ENCODE measurements at regions not wholly inside any gene's neighbourhood (a gene's known extent, or its start where the extent isn't known, plus 50 kb on each side); places are given as distances from the start of the nearest gene placed in this dataset.

DNA sequence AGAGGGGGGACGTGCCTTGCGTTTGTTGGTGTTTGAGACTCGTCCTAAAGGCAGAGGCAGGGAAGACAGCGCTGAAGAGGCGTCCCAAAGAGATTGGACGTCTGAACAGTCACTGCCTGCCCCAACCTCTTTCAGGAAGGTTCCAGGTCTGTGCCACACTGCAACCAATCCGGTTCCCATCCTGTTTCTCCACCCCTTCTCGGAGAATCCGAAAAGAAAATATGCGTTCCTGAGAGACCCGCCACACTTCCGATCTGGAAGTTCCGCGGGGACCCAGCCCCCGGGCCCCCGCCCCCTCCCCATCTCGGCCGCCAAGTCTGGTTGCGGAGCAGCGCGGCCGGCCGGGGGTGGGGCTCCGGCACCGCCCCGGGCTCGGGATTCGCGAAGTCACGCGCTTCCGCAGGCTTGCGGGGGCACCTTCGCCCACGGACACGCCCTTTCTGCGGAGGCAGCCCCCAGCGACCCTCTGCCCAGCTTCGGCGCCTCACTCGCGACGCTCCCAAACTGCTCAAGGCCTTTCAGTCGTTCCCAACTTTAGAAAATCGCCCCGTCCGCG, 124.5 kb upstream of the DPYD start:
- Histone ChIP-seq H3K27me3 (ENCODE audit: control insufficient read depth, low read length) (peaks cover 11% of the 10 kb centered on the region), H3K4me3 (ENCODE audit: low read length) (no peak overlapping the region), H3K9me2 (replicated peaks; ENCODE audit: control insufficient read depth, low read length) (no peaks in the 10 kb centered on the region), H3K4me1 (ENCODE audit: control insufficient read depth, low read length) (no peaks in the 10 kb centered on the region), H3K4me2 (ENCODE audit: low read length) (no peak overlapping the region), H3K36me3 (ENCODE audit: control insufficient read depth, low read length) (no peaks in the 10 kb centered on the region), H4K20me1 (ENCODE audit: control insufficient read depth, insufficient read depth, low read depth, low read length) (no peaks in the 10 kb centered on the region), H3K9me3 (ENCODE audit: control insufficient read depth, insufficient read depth, low read length) (no peaks in the 10 kb centered on the region), H3K27ac (ENCODE audit: low read depth, low read length) (no peak overlapping the region), H3F3A (ENCODE audit: control insufficient read depth, insufficient read depth) (no peaks in the 10 kb centered on the region), H3K79me2 (ENCODE audit: control insufficient read depth, low read length) (no peaks in the 10 kb centered on the region)
- TF ChIP-seq CTCF (IDR thresholded peaks at IDR 0.05; ENCODE audit: low read depth, low read length, poor library complexity, severe bottlenecking) (no peak), EZH2phosphoT487 (IDR thresholded peaks at IDR 0.05; ENCODE audit: borderline replicate concordance, low read length) (no peak)

DNA sequence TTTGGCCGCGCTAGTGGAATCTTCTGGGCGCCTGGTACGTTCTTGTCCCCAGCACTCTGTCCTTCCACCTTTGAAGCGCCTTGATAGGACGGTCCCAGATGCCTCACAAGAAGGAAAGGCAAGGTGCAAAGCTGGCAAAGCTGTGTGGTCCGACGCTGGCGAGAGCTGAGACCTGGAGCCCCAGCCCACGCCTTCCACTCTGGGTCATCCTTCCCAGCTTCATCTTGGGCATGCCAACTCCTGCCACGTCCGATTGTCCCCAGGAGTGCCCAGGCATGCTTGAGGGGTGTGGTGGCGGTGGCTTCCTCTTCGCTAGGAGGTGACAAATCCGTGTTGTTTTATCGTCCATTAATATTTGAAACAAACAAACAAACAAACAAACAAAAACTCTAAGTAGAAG, 123.9 kb upstream of the DPYD start:
- Histone ChIP-seq H3K27ac (ENCODE audit: low read depth, low read length) (no peak overlapping the region), H3K27me3 (ENCODE audit: control insufficient read depth, low read length) (peaks cover 9% of the 10 kb centered on the region), H3K4me3 (ENCODE audit: low read length) (no peak overlapping the region)

DNA sequence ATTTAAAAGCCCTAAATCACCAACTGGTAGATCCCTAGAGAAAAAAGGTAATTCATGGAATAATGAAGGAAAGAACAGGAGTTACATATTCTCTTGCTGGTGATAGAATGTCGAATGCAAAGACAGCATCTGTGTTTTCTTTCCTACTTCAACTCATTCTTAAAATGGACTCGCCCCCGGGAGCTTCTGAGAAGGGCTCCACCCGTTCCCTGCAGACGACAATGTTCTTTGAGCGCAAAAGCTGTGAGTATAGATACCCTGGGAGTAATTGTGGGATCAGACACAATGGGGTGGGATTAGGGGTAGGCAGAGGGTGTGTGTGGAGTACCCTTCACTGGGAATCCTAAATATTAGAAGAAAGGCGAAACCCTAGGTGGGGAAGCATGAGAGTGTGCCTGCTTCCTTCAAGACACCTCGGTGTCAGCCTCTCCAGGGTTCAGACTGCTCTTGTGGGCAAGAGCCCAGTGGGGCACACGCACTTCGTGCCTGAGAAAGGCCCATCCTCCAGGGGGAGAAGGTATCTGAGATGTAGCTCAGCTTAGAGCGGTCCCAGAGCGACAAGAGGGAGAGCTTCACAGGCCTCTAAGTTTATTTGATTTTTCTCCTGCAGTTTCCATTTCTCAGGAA, 123.3 kb upstream of the DPYD start:
- no peak for TF ChIP-seq EZH2phosphoT487 (IDR thresholded peaks at IDR 0.05; ENCODE audit: borderline replicate concordance, low read length)
- H3K4me3 ChIP-seq (ENCODE audit: low read length), result no peak overlapping the region

More for the DNA sequence above, 123.9 kb upstream of the DPYD start:
- Histone ChIP-seq H3K79me2 (ENCODE audit: control insufficient read depth, low read length) (no peaks in the 10 kb centered on the region), H3K9me3 (ENCODE audit: control insufficient read depth, insufficient read depth, low read length) (no peaks in the 10 kb centered on the region), H3K4me1 (ENCODE audit: control insufficient read depth, low read length) (no peaks in the 10 kb centered on the region), H3K36me3 (ENCODE audit: control insufficient read depth, low read length) (no peaks in the 10 kb centered on the region), H3K4me2 (ENCODE audit: low read length) (no peak overlapping the region), H3F3A (ENCODE audit: control insufficient read depth, insufficient read depth) (no peaks in the 10 kb centered on the region), H3K9me2 (replicated peaks; ENCODE audit: control insufficient read depth, low read length) (no peaks in the 10 kb centered on the region), H4K20me1 (ENCODE audit: control insufficient read depth, insufficient read depth, low read depth, low read length) (no peaks in the 10 kb centered on the region)
- TF ChIP-seq EZH2phosphoT487 (IDR thresholded peaks at IDR 0.05; ENCODE audit: borderline replicate concordance, low read length) (no peak), CTCF (IDR thresholded peaks at IDR 0.05; ENCODE audit: low read depth, low read length, poor library complexity, severe bottlenecking) (no peak)

DNA sequence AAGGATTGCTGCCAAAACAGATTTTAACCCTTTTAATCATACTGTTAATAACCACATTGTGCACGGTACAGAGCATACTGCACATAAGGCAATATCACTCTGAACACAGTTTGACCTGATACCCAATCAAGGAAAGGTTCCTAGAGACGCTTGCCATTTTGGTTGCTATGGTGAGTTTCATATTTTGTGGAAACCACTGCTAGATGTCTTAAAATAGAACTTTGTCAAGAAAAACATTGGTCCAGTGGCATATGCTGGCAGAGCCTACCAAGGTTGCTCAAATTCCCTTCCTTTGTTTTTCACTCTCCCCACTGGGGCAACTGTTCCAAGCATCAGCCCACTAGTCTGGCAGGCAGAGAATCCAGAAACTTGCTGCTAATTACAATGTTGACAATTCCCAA, 114.8 kb upstream of the DPYD start:
- Histone ChIP-seq H3K27me3 (ENCODE audit: control insufficient read depth, low read length) (no peaks in the 10 kb centered on the region), H3F3A (ENCODE audit: control insufficient read depth, insufficient read depth) (no peaks in the 10 kb centered on the region), H3K4me1 (ENCODE audit: control insufficient read depth, low read length) (no peaks in the 10 kb centered on the region), H3K79me2 (ENCODE audit: control insufficient read depth, low read length) (no peaks in the 10 kb centered on the region), H3K36me3 (ENCODE audit: control insufficient read depth, low read length) (no peaks in the 10 kb centered on the region), H3K9me2 (replicated peaks; ENCODE audit: control insufficient read depth, low read length) (no peaks in the 10 kb centered on the region), H3K9me3 (ENCODE audit: control insufficient read depth, insufficient read depth, low read length) (no peaks in the 10 kb centered on the region), H3K27ac (ENCODE audit: low read depth, low read length) (no peak overlapping the region), H3K4me2 (ENCODE audit: low read length) (no peak overlapping the region), H3K4me3 (ENCODE audit: low read length) (no peak overlapping the region), H4K20me1 (ENCODE audit: control insufficient read depth, insufficient read depth, low read depth, low read length) (no peaks in the 10 kb centered on the region)
- TF ChIP-seq EZH2phosphoT487 (IDR thresholded peaks at IDR 0.05; ENCODE audit: borderline replicate concordance, low read length), result no peak
- TF ChIP-seq CTCF (IDR thresholded peaks at IDR 0.05; ENCODE audit: low read depth, low read length, poor library complexity, severe bottlenecking), result no peak

More for the DNA sequence above, 123.3 kb upstream of the DPYD start:
- H4K20me1 ChIP-seq (ENCODE audit: control insufficient read depth, insufficient read depth, low read depth, low read length), result no peaks in the 10 kb centered on the region
- peaks cover 3% of the 10 kb centered on the region for H3K27me3 ChIP-seq (ENCODE audit: control insufficient read depth, low read length)
- no peaks in the 10 kb centered on the region for H3K9me2 ChIP-seq (replicated peaks; ENCODE audit: control insufficient read depth, low read length)
- H3K36me3 ChIP-seq (ENCODE audit: control insufficient read depth, low read length), result no peaks in the 10 kb centered on the region
- no peaks in the 10 kb centered on the region for H3F3A ChIP-seq (ENCODE audit: control insufficient read depth, insufficient read depth)
- H3K9me3 ChIP-seq (ENCODE audit: control insufficient read depth, insufficient read depth, low read length), result no peaks in the 10 kb centered on the region
- H3K27ac ChIP-seq (ENCODE audit: low read depth, low read length), result no peak overlapping the region
- H3K79me2 ChIP-seq (ENCODE audit: control insufficient read depth, low read length), result no peaks in the 10 kb centered on the region
- H3K4me2 ChIP-seq (ENCODE audit: low read length), result no peak overlapping the region
- H3K4me1 ChIP-seq (ENCODE audit: control insufficient read depth, low read length), result no peaks in the 10 kb centered on the region

All from DOHH2 (cell line).